GM12872 (cell line): ENCODE measurements at regions not wholly inside any gene's neighbourhood (a gene's known extent, or its start where the extent isn't known, plus 50 kb on each side); places are given as distances from the start of the nearest gene placed in this dataset.

ENCODE experiments used
- TF ChIP-seq, protein P1 (sequence below): IDR thresholded peaks from 3 replicates; pipeline ENCODE4 v1.5.1; 2011; ENCODE audit warnings: low read depth, mild to moderate bottlenecking, low read length, moderate library complexity; ENCODE audit not compliant: insufficient read depth

- TF ChIP-seq, protein P1, sequence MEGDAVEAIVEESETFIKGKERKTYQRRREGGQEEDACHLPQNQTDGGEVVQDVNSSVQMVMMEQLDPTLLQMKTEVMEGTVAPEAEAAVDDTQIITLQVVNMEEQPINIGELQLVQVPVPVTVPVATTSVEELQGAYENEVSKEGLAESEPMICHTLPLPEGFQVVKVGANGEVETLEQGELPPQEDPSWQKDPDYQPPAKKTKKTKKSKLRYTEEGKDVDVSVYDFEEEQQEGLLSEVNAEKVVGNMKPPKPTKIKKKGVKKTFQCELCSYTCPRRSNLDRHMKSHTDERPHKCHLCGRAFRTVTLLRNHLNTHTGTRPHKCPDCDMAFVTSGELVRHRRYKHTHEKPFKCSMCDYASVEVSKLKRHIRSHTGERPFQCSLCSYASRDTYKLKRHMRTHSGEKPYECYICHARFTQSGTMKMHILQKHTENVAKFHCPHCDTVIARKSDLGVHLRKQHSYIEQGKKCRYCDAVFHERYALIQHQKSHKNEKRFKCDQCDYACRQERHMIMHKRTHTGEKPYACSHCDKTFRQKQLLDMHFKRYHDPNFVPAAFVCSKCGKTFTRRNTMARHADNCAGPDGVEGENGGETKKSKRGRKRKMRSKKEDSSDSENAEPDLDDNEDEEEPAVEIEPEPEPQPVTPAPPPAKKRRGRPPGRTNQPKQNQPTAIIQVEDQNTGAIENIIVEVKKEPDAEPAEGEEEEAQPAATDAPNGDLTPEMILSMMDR: no peak
These were observed 247.1 kb upstream of the FSTL5 start for GRCh38 chr4:162410854-162411253.

GRCh38 chr4:162409048-162409447, 245.2 kb upstream of the FSTL5 start:
- TF ChIP-seq, protein P1: no peak

DNA sequence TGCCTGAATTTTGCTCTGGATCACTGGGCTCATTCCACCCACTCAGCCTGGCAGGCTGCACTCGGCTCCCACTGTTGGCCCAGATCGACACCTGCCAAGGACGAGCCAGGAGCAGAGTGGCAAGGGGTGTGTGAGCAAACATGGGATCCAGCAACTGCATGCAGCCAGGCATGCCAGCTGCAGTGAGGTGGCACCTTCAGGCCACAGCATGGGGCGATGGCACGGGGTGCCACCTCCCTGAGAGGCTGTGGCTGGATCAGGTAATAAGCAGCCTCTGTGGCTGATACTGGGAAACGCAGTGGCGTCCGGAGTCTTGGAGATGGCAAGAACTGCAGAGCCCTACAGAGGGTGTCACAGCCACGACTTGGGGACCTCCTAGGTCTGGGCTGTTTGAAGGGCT, 244.5 kb upstream of the FSTL5 start:
- TF ChIP-seq, protein P1: no peak

DNA sequence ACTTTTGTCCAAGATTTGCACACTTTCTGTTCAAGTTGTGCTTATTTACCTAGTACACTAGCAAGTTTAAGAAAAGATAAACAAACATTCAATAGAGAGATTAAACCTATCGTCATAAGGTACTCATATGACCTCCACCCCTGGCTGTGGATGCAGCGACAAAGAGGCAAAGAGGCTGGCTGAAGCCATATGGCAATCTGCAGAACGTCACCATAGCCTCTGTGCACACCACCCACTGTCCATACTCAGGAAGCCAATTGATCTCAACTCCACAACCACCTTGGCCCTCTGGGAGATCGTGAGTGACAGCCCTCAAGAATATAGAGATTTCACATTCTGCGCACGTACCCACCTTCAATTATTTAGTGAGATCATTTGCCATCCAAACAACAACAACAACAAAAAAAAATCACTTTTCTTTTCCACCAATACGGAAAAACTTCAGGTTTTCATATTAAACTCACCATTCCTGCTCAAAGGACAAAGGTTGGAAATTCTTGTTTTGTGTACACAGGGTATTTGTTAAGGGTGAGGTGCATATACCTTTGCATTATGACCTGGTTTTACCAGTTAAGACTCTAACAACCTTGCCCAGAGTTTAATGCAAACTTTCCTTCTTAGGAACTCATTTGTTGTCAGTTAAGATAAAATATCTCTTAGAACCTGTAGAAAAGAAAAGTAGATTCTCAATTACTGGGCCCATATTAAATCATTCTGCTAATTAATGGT, 243.0 kb upstream of the FSTL5 start:
- TF ChIP-seq, protein P1: no peak

DNA sequence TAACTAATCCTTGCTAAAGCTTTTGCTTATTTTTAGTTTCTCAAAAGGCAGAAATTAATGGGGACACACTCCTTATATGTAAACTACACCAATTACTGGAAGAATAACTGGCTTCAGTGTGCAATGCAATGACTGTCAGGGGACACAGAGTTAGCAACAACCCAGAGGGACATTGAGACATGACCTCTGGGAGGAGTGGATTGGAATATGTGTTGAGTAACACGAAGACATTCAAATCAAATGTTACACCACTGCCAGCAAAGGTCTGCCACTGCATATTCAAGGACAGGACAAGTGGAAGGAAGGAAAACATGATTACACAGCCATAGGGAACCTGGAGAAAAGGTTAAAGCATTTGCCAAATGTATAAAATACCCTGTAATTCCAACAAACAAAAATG, 240.1 kb upstream of the FSTL5 start:
- TF ChIP-seq, protein P1: no peak

DNA sequence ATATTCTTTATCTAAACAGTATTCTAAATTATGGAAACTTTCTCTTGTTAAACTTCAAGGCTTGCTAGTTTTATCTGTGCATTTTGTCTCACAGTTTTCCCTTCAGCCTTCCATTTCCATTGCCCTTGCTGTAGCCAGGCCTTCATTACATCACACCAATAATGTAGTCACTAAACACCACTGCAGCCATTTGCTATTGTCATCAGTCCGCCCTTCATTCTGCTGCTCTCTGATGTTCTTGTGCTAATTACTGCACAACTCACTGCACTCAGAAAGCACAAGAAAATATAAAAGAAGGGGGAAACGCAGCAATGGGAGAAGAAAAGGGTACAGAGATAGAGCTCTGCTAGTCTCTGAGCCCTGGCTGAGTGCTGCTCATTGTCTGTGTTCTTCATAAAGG, 239.6 kb upstream of the FSTL5 start:
- TF ChIP-seq, protein P1: no peak

DNA sequence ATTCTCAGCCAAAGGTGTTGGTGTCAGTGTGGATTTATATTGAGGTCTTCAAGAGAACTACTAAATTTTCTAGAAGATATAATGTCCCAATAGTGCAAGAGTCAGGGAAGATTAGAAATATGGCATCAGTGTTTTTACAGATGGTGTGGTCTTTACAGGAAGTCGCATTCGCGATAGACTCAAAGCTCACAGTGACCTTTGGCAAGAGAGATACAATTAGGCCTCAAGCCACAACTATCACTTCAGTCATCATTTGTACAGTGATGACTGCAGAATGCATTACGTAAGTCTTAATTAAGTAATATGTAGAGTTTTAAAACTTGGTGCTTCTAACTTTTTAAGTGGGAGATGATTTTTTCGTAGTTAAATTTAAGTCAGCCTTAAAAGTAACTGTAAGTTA, 237.2 kb upstream of the FSTL5 start:
- TF ChIP-seq, protein P1: no peak
